GM12878 (cell line): ENCODE measurements at regions not wholly inside any gene's neighbourhood (a gene's known extent, or its start where the extent isn't known, plus 50 kb on each side); places are given as distances from the start of the nearest gene placed in this dataset.

Experiments
- BACH1 ChIP-seq: fragments of 450-650 bp; IDR thresholded peaks from 2 replicates; pipeline ENCODE4 v1.6.1; 2017; ENCODE audit warnings: mild to moderate bottlenecking, borderline replicate concordance
- EZH2 ChIP-seq: IDR thresholded peaks from 2 replicates; pipeline ENCODE4 v1.6.1; 2012; ENCODE audit warnings: low read depth, mild to moderate bottlenecking, control low read depth, inconsistent platforms, low read length, borderline replicate concordance; ENCODE audit not compliant: control insufficient read depth
- GABPA ChIP-seq: IDR thresholded peaks from 2 replicates; pipeline ENCODE4 v1.6.1; 2014; ENCODE audit warnings: antibody characterized with exemption, low read depth, mild to moderate bottlenecking, inconsistent platforms
- GATAD2B ChIP-seq: fragments of 450-650 bp; conservative IDR thresholded peaks from 2 replicates; pipeline ENCODE4 v1.6.1; 2017; ENCODE audit warnings: low read depth, mild to moderate bottlenecking, moderate library complexity
- HDAC2 ChIP-seq: fragments of 200-600 bp; sonication (generic); IDR thresholded peaks from 2 replicates; pipeline ENCODE4 v1.6.1; 2017
- LARP7 ChIP-seq: fragments of 450-650 bp; IDR thresholded peaks from 2 replicates; pipeline ENCODE4 v1.6.1; 2017; ENCODE audit warnings: mild to moderate bottlenecking
- PML ChIP-seq: IDR thresholded peaks from 2 replicates; pipeline ENCODE4 v1.6.1; 2012; ENCODE audit warnings: low read length, inconsistent platforms
- RAD21 ChIP-seq: IDR thresholded peaks from 2 replicates; pipeline ENCODE4 v1.6.1; 2011; ENCODE audit warnings: mild to moderate bottlenecking, low read depth, low read length, moderate library complexity; ENCODE audit not compliant: insufficient read depth
- RAD51 ChIP-seq: fragments of 450-650 bp; IDR thresholded peaks from 2 replicates; pipeline ENCODE4 v1.6.1; 2016; ENCODE audit warnings: moderate library complexity, mild to moderate bottlenecking, inconsistent platforms
- SMAD1 ChIP-seq: fragments of 450-650 bp; IDR thresholded peaks from 2 replicates; pipeline ENCODE4 v1.6.1; 2018; ENCODE audit warnings: mild to moderate bottlenecking, low read depth; ENCODE audit not compliant: partially characterized antibody
- TF ChIP-seq, protein P1 (sequence below): fragments of 450-650 bp; formaldehyde crosslinking; IDR thresholded peaks from 2 replicates; pipeline ENCODE4 v1.5.0; 2022; ENCODE audit warnings: mild to moderate bottlenecking, missing genetic modification characterization
- TF ChIP-seq, protein P2 (sequence below): fragments of 450-650 bp; IDR thresholded peaks from 2 replicates; pipeline ENCODE4 v1.6.1; 2017; ENCODE audit warnings: borderline replicate concordance

DNA sequence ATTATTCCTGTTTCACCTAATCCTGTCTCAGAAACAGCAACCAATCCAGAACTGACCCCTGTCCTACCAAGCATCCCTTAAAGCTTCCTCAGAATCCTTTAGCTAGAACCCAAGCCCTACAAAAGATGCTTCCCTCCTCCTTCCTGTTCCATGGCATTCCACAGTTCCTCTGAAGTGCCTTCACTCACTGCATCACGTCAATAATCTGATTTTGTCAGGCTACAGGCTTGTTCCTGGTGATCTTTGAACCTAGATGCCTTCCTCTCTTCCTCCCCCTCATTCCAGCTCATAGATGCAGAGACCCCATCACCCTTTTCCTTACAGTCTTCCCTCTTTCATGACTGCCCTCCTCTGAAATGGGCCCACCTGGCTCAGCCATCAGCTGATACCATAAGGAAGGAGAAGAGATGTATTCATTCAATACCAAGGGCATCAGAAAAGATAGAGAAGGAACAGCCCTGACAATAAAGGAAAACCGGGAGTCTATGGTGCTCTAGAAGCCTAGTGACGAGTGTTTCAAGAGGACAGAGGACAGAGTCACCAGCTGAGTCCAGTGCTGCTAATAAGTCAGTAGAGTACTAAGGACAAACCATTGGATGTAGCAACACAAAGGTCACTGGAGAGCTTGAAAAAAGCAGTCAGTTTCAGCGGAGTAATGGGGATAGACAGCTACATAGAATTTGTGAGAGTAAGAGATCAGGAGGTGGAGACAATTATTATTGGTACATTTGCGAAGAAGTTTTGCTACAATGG, 62.5 kb upstream of the SPDEF start (continued):
- TF ChIP-seq, protein P1, sequence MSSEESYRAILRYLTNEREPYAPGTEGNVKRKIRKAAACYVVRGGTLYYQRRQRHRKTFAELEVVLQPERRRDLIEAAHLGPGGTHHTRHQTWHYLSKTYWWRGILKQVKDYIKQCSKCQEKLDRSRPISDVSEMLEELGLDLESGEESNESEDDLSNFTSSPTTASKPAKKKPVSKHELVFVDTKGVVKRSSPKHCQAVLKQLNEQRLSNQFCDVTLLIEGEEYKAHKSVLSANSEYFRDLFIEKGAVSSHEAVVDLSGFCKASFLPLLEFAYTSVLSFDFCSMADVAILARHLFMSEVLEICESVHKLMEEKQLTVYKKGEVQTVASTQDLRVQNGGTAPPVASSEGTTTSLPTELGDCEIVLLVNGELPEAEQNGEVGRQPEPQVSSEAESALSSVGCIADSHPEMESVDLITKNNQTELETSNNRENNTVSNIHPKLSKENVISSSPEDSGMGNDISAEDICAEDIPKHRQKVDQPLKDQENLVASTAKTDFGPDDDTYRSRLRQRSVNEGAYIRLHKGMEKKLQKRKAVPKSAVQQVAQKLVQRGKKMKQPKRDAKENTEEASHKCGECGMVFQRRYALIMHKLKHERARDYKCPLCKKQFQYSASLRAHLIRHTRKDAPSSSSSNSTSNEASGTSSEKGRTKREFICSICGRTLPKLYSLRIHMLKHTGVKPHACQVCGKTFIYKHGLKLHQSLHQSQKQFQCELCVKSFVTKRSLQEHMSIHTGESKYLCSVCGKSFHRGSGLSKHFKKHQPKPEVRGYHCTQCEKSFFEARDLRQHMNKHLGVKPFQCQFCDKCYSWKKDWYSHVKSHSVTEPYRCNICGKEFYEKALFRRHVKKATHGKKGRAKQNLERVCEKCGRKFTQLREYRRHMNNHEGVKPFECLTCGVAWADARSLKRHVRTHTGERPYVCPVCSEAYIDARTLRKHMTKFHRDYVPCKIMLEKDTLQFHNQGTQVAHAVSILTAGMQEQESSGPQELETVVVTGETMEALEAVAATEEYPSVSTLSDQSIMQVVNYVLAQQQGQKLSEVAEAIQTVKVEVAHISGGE (CRISPR knock-in tag): no peak
- no peak for TF ChIP-seq PML
- TF ChIP-seq LARP7: no peak
- no peak for TF ChIP-seq RAD21
- no peak for TF ChIP-seq HDAC2
- TF ChIP-seq RAD51: no peak
- TF ChIP-seq GABPA: no peak
- TF ChIP-seq EZH2: no peak
- TF ChIP-seq SMAD1: no peak
- no peak for TF ChIP-seq GATAD2B
- TF ChIP-seq BACH1: no peak
- TF ChIP-seq, protein P2, sequence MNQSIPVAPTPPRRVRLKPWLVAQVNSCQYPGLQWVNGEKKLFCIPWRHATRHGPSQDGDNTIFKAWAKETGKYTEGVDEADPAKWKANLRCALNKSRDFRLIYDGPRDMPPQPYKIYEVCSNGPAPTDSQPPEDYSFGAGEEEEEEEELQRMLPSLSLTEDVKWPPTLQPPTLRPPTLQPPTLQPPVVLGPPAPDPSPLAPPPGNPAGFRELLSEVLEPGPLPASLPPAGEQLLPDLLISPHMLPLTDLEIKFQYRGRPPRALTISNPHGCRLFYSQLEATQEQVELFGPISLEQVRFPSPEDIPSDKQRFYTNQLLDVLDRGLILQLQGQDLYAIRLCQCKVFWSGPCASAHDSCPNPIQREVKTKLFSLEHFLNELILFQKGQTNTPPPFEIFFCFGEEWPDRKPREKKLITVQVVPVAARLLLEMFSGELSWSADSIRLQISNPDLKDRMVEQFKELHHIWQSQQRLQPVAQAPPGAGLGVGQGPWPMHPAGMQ: no peak
- TF ChIP-seq, all 136 proteins: peak for 0
